ENCODE measurements at regions not wholly inside any gene's neighbourhood (a gene's known extent, or its start where the extent isn't known, plus 50 kb on each side); places are given as distances from the start of the nearest gene placed in this dataset.
A peak's percentile ranks its signal among the peaks of the same experiment; 100 is the strongest.

DNA sequence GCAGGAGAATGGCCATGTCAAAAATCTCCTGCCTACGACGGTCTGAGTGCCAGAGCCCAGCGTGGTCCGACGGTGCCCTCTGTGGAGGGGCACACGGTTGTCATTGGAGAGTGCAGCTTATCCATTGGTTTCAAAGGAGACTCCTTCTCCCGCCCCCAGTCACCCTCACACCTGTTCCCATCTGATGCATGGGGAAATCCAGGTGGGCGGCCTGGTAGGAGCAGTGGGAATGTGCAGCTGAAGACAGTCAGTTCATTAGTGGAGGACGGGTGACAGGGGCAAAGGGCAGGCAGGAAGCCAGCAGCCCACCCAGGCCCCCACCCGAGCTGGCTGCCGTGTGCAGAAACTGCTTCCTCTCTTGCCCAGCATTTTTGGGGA is 162.3 kb downstream of the IRF8 start:
- no peak for DNase-seq (ENCODE audit: low read depth)

DNA sequence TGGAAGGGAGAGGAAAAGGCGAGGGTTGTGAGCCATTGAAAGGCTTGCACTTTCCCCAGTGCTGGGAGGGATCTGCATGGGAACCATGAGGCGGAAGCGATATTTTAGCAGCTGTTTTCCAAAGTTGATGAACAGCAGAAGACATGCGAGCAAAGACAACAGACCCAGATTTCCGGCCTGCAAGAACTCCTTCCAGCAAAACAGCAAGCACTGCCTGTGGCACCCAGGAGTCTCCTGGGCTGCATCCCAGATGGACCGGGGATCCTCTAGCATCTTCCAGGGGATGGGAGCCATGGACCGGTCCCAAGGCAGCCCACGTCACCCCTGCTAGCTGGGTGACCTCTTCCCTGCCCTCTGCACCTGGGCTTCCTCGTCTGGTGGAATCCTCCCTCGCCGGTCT is 162.8 kb downstream of the IRF8 start:
- no peak for DNase-seq (ENCODE audit: low read depth)

DNA sequence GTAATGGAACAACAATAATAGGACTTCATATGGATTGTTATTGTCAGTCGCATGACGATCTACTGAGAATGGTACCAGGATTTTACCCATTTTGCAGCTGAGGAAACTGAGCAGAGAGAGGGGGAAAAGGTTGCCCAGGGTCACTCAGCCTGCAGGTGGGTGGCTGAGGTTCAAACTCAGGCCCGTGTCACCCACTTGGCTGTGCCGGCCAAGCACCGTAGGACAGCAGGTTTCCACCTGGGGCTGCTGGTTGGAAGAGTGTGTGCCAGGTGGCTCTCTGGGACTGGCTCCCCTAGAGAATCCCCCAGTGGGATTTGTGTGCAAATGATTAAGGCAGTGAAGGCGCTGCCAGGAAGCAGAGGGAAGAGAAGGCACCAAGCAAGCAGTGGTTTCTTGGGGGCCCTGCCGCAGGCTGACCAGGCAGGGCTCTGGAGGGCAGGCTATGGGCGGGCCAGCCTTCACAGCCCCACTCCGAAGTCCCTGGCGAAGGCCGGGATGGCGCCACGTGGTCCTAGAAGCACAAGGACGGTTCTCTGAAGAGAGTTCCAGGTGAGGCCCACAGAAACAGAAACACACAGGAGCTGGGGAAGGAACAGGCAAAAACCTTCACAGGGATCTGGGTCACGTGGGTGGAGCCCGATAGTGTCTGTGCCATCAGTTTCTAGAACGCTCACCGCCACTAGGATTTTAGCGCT is 163.5 kb downstream of the IRF8 start:
- DNase-seq (ENCODE audit: low read depth): no peak

DNA sequence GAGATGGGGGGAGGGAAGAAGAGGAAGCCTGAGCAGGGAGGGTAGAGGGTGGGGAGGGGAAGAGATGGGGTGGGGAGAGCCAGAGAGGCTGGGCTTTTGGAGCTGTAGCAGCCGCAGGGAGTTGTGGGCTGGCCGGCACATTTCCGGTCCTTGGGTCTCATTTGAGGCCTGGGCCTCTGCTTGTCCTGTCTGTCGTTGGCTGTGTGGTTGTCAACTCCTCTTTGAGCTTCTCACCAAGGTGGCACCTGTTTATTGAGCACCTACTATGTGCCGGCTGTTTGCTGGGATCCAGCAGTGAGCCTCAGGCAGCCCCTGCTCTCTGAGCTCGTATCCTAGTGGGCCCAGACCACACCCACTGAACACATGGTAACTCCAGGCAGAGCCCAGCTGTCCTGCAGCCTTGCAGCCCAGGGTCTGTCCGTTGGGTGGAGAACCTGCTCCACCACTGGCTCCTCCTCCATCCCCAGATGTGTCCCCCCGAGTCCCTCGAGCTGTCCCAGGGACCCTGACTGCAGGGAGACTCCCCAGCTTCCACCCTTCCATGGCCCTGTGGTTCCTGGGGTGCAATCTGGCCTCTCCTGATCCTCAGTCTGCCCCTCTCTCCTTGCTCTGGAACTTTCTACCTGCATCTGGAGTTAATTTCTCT is 164.9 kb downstream of the IRF8 start:
- DNase-seq (ENCODE audit: low read depth): no peak

DNA sequence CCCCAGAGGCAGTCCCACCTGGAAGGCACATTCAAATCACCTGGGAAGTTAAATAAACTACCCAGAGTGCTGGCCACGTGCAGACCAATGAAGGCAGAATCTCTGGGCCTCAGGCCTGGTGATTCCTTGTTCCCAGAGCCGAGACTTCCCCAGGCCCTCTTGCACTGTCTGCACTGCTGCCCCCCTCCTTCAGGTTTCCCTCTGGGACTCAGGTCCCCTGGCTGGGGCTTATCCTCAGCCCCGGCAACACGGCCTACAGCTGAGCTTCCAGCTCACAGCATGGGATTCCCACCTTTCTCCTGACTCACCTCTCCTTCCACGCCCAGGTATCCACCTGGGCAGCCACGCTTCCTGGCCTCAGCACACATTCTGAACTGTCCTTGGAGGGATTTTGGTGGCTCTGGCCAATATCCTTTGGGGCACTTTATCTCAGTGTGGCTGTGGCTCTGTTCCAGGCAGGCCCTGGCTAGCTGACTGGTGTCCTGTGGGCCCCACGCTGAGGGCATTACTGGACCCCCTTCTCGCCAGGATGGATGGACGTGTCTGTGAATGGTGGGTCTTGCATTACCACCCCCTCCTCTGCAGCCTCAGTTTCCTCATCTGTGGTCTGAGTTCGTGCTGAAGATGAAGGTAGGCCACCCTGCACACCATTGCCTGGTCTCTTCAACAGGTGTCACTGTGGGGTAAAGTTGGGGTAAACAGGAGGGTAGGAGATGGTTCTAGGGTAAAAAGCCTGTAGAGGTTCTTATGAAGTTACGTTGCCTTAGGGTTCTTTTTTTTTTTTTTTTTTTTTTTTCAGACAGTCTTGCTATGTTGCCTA is 165.7 kb downstream of the IRF8 start:
- no peak for DNase-seq (ENCODE audit: low read depth)

DNA sequence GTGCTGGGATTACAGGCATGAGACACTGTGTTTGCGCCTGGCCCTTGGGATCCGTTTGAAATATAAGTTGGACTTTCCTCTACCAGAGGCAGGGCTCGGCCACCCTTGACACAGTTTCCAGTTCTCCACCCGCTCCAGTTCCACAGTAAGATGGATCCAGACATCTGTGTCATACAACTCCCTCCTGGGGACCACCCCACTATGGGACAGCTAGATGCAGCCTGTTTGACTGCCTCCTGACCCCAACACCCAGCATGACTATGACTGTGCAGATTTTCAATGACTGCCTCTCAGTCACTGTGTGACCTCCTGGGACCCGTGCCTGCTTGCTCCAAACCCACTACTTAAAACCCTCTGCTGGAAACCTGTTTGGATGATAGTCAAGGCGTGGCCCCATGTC is 166.7 kb downstream of the IRF8 start:
- no peak for DNase-seq (ENCODE audit: low read depth)

DNA sequence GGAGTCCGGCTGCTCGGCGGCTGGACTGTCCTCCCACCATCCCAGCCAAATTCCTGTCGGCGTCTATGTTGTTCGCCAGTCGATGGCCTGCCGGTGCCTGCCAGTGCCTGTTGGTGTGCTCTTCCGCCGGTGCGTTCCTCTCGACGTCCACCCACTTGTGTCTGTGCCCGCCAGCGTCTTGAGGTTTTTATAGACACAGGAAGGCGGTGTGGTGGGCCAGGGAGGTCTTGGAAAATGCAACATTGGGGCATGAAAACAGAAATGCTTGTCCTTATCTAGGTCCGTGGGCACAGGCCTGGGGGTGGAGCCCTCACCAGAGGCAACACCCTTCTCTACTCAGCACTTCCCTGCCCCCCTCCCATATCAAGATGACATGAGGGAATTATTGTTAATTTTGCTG is 167.8 kb downstream of the IRF8 start:
- DNase-seq (ENCODE audit: low read depth): no peak

DNA sequence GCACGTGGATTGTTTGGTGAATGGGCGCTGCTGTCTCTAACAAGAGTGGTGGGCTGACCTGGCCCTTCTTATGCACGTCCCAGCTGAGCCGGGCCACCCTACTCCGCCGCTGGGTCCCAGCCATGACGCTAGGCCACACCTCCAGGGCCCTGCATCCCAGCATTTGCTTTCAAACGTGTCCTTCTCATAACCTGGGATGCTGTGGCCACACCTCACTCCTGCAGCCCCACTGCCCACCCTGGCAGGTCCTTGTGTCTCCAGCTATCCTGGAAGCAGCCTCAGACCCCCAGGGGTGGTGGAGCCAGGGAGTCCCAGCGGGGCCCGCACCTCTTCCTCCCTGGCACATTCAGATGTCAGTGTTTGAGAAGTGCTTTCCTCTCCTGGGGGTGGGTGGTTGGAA is 168.6 kb downstream of the IRF8 start:
- no peak for DNase-seq (ENCODE audit: low read depth)

DNA sequence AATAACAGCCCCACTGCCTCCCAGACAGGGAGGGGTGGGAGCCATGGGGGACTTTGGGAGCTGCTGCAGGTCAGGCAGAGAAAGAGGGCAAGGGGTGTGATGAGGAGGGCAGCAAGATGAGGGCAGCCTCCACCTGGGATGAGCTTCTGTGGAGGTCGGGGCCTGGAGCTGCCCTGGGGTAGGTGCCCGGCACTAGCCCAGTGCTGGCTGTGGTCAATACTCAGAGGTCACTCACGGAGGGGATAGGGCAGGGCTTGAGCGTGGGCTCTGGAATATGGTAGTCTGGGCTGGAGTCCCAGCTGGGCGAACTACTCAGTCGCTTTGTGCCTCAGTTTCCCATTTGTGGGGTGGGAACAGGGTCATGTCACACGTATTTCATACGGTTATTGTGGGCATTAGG is 169.0 kb downstream of the IRF8 start:
- no peak for DNase-seq (ENCODE audit: low read depth)

DNA sequence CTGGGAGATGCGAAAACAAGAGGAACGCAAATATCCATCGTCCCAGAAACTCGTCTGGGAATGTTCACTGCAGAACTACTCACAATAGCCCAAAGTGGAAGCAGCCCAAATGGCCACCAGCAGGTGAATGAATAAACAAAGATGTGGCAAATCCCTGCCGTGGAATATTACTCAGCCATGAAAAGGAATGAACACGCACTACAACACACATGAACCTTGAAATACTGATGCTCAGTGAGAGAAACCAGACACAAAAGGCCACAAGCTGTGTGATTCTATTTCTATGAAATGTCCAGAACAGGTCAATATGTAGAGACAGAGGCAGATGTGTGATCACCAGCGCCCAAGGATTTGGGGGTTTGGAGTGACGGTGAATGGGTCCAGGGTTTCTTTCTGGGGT is 169.8 kb downstream of the IRF8 start:
- DNase-seq (ENCODE audit: low read depth): no peak

DNA sequence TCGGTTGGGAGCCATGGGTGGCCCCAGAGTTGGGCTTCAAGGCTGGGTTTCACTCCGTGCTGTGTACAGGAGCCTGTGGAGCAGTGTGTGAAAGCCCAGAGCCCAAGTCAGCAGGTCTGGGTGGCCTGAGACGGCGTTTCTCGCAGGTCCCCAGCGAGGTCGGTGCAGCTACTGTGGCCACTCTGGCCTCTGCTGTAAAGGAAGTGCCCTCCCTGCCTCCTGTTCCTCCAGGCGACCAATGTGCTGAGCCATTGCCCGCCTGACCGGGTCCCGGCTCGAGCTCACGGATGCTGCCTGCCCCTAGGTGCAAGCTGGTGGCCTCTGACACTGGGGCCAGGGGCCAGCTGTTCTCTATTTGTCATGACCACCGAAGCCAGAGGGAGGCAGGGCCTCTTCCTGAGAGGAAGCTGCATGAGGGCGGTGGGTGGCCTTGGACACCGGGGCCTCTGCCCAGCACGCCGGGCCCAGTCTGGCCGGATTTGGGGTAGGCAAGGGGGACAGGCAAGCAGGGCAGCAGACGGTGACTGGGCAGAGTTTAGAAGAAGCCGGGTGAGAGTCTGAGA is 170.9 kb downstream of the IRF8 start:
- DNase-seq (ENCODE audit: low read depth): no peak

DNA sequence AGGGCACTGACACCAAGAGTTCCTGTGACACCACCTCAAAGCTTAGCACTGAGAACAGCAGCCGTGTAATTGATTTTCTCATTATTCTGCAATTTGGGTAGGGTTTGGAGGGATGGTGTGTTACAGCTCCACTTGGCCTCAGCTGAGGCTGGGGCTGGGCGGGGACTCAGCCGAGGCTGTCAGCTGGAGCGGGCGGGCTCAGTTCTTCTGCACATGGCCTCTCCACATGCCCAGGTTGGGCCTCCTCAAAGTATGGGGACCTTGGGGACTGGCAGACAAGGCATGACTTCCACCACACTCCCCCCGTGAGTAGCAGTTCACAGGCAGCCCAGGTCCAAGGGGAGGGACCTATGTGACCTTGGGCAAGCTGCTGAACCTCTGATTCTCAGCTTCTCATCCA is 171.5 kb downstream of the IRF8 start:
- no peak for DNase-seq (ENCODE audit: low read depth)

DNA sequence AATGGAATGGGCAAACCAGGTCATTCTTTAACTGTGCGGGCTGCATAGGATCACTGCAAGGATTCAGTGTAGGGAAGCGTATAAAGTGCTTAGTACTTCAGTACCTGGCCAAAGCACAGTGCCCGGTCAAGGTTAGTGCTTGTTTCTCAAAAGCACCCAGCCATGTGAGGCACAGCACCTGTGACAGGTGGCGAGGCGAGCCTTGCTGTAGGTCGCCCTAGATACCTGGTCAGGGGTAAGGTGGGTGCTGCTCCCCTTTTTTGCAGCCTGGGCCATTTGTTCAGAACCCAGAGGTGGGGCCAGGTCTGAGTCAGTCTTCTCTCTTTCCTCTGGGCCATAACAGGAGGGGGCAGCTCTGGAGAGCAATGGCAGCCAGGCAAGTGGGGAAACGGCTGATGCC is 172.0 kb downstream of the IRF8 start:
- no peak for DNase-seq (ENCODE audit: low read depth)

DNA sequence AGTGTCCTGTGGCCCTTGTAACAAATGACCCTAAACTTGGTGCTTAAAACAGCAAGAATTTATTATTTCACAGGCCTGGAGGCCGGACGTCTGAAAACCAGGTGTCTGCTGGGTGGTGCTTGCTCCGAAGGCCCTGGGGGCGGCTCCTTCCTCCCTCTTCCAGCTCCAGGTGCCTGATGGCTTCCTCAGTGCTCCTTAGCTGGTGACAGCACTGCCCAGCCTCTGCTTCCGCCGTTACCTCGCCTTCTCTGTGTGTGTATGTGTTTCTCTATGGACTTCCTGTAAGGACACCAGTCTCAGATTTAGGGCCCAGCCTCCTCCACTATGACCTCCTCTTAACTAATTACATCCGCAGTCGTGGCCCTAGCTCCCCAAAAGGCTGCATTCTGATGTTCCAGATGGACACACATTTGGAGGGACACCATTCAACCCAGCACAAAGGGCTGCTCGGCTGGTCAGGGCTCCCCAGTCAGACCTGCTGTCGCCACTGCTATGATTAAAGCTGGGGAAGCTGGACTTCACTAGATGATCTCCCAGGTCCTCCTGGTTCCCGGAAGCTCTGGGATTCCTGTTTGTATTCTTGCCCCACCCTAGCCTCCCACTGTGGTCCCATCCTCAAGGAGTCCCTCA is 172.8 kb downstream of the IRF8 start:
- no peak for DNase-seq (ENCODE audit: low read depth)

DNA sequence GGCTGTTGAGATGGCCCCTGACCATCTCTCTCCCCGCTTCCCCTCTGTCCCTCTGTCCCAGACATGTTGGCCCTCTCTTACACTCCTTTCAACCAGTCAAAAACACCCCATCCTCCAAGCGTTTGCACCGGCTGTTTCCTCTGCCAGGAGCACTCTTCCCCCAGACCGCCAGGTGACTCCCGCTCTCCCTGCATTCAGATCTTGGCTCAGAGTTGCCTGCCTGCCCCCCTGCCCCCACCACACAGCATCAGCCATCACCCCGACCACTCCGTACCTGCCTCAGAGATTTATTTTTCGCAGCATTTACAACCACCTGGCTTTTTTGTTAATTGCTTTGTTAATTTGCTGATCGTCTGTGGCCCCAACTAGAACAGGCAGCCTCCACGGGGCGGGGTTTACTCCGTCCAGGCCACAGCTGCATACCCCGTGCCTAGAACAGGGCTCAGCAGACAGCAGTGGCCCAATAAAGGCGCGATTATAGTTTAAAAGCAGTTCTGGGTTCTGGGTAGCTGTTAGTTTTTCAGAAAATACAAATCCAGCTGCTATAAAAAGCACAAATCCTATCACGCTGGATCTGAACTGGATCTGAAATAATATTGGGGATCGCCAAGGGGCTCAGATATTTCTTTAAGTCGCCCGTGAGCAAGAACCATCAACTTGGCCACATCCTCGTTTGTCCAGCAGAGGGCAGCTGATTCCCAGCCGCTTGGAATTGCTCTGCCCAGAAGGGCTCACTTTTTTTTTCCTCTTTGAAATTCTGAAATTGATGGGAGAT is 173.6 kb downstream of the IRF8 start:
- peak; percentile 14 for DNase-seq (ENCODE audit: low read depth)

DNA sequence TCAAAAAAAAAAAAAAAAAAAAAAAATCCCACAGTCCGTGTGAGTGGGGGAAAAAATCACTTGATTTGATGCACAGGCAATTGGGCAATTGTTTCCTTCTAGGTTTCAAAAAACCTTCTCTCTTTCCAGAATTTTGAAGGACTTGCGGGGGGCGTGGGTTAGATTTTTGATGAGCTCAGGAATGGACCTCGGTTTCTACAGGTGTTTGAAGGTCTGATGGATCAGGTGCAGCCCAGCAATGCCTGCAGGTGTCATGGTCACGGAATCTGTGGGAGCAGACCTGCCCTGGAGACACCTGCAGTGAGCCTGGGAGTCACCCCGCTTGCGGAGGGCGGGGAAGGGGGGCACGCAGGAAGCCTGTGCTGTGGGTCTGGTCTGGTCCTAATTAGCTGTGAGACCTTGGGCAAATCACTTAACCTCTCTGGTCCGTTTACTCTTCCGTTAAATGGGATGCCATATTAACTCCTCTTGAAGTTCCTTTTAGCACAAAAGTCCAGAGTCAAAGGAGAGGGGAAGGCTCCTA is 174.2 kb downstream of the IRF8 start:
- DNase-seq (ENCODE audit: low read depth): no peak

DNA sequence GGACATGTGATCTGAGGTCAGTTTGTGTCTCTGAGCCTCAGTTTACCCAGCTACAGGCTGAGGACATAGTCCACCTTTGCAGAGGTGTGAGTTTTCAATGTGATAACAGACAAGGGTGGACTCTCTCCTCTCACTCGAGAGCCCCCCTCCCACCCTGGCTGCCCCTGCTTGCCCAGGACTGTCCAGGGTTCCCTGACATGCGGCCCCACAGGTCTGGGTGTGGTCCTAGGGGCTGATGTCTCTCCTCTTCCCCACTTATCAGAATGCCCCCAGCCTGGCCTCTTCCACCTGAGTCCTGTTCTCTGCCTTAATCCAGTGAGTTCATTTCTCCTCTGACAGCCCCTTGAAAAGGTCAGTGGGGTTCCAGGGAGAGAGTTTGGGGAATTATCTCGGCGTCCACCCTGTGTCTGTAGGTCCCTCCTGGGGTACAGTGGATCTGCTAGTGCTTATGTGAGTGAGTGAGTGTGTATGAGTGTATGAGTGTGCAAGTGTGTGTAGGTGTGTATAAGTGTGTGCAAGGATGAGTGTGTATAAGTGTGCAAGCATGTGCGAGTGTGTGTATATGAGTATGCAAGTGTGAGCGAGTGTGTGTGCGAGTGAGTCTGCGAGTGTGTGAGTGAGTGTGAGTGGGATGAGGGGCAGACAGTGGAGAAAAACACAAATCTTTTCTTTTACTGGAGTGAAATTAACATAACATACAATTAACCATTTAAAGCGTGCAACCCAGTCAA is 175.0 kb downstream of the IRF8 start:
- DNase-seq (ENCODE audit: low read depth): no peak

DNA sequence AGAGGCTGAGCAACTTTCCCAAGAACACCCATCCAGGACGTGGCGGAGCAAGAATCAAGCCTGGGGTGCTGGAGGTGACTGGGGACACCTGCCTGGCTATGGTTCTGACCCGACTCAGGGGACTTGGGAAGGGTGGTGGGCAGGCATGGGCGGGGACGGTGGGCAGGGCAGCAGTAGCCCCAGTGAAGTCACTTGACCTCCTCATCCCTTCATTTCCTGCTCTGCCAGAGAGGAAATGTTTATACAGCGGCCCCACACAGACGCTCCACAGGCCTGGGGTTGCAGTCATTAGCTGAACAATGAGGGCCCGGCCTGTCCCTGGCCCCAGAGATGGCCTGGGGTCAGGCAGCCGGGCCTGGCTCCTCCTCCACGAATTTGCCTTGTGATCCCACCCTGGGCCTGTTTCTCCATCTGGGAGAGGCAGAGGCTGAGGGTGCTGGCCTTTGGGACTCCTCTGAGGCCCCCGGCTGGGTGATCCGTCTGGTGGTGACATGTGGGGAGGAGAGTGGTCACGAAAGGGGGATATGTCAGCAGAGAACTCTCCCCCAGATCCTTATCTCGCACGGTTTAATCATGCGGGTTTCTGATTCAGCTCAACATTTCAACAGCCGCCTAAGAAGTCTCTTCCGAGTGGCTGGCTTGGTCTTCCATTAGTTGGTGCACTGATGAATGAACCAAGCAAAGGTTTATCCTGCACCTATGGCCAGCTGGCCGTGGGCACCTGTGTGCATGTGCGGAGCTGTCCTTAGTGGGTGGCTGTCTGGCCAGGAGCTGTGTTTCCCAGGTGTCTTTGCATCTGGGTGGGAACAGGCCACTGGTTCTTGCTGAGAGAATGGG is 175.9 kb downstream of the IRF8 start:
- DNase-seq (ENCODE audit: low read depth): no peak

DNA sequence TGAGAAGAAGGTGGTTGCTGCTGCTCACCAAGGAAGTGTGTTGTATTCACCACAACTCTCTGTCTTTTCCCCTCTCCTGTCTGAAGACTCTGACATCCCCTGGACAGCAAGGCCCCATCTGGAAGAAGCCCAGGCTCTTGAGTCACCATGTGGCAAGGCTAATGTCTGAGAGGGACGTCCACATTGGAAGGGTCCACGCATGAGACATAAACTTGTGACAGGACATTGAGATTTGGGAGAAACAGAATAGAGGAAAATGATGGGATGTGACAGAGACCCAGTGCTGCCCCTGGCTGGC is 176.5 kb downstream of the IRF8 start:
- no peak for DNase-seq (ENCODE audit: low read depth)

DNA sequence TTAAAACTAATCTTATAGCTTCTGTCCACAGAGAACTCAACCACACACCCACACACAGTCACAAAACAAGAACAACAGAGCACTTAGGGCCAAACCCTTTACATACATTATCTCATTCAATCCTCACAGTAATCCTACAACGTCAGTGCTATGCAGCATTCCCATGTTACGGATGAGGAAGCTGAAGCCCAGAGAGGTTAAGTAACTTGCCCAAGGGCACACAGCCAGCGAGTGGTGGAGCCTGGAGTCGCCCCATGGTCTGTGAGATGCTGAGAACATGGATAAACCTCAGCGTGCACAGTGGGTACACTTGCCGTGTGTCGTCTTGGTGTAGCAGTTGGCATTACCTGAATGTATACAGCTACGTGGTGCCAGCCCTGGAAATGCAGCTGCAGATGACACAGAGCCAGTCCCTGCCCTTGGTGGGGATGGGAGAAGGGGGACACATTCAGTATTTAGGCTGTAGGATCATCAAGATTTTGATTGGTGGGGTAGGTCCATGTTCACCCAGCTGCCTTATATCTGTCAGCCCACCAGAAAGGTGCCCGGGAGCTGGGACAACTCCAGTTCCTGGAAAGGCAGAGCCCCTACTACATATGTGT is 177.0 kb downstream of the IRF8 start:
- no peak for DNase-seq (ENCODE audit: low read depth)
